Adrenal gland (tissue), 5 donors: ENCODE measurements at regions not wholly inside any gene's neighbourhood (a gene's known extent, or its start where the extent isn't known, plus 50 kb on each side); places are given as distances from the start of the nearest gene placed in this dataset.

ENCODE experiments used
- CTCF ChIP-seq, 6 experiments: fragments of 450-650 bp in 4 of 6; fragments of 200-600 bp in 2 of 6; sonication (generic) in 1 of 6; IDR thresholded peaks; 1 replicate in 5 of 6; 2 replicates in 1 of 6; pipeline versions ENCODE4 v1.5.1 to v1.8.0; 2016 to 2021; ENCODE audit warnings: antibody characterized with exemption in 6 of 6, mild to moderate bottlenecking in 2 of 6, moderate library complexity in 1 of 6
- POLR2A ChIP-seq, 2 donors: fragments of 450-650 bp; IDR thresholded peaks; one replicate each; pipeline ENCODE4 v1.6.1; 2017; ENCODE audit warnings: antibody characterized with exemption in 2 of 2, mild to moderate bottlenecking in 2 of 2, moderate library complexity in 1 of 2
- donor health status: DM: no; HTN: no; CAD: no.

- TF ChIP-seq CTCF (IDR thresholded peaks at IDR 0.05) (no peak), POLR2A (IDR thresholded peaks at IDR 0.05) (no peak)
Measured at GRCh38 chr1:90783181-90783580, 66.1 kb upstream of the BARHL2 start.
